ENCODE measurements at regions not wholly inside any gene's neighbourhood (a gene's known extent, or its start where the extent isn't known, plus 50 kb on each side); places are given as distances from the start of the nearest gene placed in this dataset.
"Not testable (repeated sequence)": the region's sequence is repeated elsewhere in the genome, so short reads cannot be mapped to it uniquely, and the experiment has no call there.

GRCh38 chr21:17688912-17689874 is 76.5 kb upstream of the BTG3 start:
- TF ChIP-seq CTCF (conservative IDR thresholded peaks at IDR 0.05; ENCODE audit: control insufficient read depth, insufficient read depth, low read depth, low read length) = no peak
- no peak overlapping the region for H3K4me3 ChIP-seq (ENCODE audit: control insufficient read depth, low read depth, low read length)
- DNase-seq (ENCODE audit: low read depth) = no peak

GRCh38 chr21:17682924-17683323 is 70.2 kb upstream of the BTG3 start:
- DNase-seq (ENCODE audit: low read depth) = no peak
- TF ChIP-seq CTCF (conservative IDR thresholded peaks at IDR 0.05; ENCODE audit: control insufficient read depth, insufficient read depth, low read depth, low read length) = no peak
- H3K4me3 ChIP-seq (ENCODE audit: control insufficient read depth, low read depth, low read length) = no peak overlapping the region

- DNase-seq (ENCODE audit: low read depth) = peak; percentile 76
- peak; percentile 81 for TF ChIP-seq CTCF (conservative IDR thresholded peaks at IDR 0.05; ENCODE audit: control insufficient read depth, insufficient read depth, low read depth, low read length)
- H3K4me3 ChIP-seq (ENCODE audit: control insufficient read depth, low read depth, low read length) = no peak overlapping the region
Observed at GRCh38 chr21:17679002-17679600, 66.4 kb upstream of the BTG3 start.

GRCh38 chr21:17676930-17677329 is 64.2 kb upstream of the BTG3 start:
- DNase-seq (ENCODE audit: low read depth); H3K4me3 ChIP-seq (ENCODE audit: control insufficient read depth, low read depth, low read length): not testable (repeated sequence)

GRCh38 chr21:17674106-17674505 is 61.4 kb upstream of the BTG3 start:
- DNase-seq (ENCODE audit: low read depth) = no peak
- H3K4me3 ChIP-seq (ENCODE audit: control insufficient read depth, low read depth, low read length) = no peak overlapping the region
- TF ChIP-seq CTCF (conservative IDR thresholded peaks at IDR 0.05; ENCODE audit: control insufficient read depth, insufficient read depth, low read depth, low read length) = no peak

GRCh38 chr21:17673261-17674020 is 60.7 kb upstream of the BTG3 start:
- no peak for TF ChIP-seq CTCF (conservative IDR thresholded peaks at IDR 0.05; ENCODE audit: control insufficient read depth, insufficient read depth, low read depth, low read length)
- DNase-seq (ENCODE audit: low read depth) = peak; percentile 2
- no peak overlapping the region for H3K4me3 ChIP-seq (ENCODE audit: control insufficient read depth, low read depth, low read length)

- DNase-seq (ENCODE audit: low read depth) = no peak
- no peak overlapping the region for H3K4me3 ChIP-seq (ENCODE audit: control insufficient read depth, low read depth, low read length)
- TF ChIP-seq CTCF (conservative IDR thresholded peaks at IDR 0.05; ENCODE audit: control insufficient read depth, insufficient read depth, low read depth, low read length) = no peak
Observed at GRCh38 chr21:17671733-17672132, 59.0 kb upstream of the BTG3 start.

Measured in fibroblast of mammary gland (primary cell).